ENCODE measurements at regions not wholly inside any gene's neighbourhood (a gene's known extent, or its start where the extent isn't known, plus 50 kb on each side); places are given as distances from the start of the nearest gene placed in this dataset.
"Not testable (repeated sequence)": the region's sequence is repeated elsewhere in the genome, so short reads cannot be mapped to it uniquely, and the experiment has no call there.

DNA sequence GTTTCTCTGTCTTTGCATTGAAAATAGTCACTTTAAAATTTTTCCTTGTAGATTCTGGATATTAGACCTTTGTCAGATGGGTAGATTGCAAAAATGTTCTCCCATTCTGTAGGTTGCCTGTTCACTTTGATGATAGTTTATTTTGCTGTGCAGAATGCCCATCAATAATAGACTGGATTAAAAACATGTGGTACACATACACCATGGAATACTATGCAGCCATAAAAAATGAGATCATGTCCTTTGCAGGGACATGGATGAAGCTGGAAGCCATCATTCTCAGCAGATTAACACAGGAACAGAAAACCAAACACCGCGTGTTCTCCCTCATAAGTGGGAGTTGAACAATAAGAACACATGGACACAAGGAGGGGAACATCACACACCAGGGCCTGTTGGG lies 670.2 kb upstream of the SOX9 start:
- H3K27ac ChIP-seq (ENCODE audit: low read depth); H3K36me3 ChIP-seq (ENCODE audit: insufficient read depth); H3K4me1 ChIP-seq (ENCODE audit: insufficient read depth); DNase-seq (ENCODE audit: extremely low spot score); H3K4me3 ChIP-seq (ENCODE audit: low read depth, low read length): not testable (repeated sequence)
- 63% methylated on average over 2 of the region's 2 CpGs for WGBS

DNA sequence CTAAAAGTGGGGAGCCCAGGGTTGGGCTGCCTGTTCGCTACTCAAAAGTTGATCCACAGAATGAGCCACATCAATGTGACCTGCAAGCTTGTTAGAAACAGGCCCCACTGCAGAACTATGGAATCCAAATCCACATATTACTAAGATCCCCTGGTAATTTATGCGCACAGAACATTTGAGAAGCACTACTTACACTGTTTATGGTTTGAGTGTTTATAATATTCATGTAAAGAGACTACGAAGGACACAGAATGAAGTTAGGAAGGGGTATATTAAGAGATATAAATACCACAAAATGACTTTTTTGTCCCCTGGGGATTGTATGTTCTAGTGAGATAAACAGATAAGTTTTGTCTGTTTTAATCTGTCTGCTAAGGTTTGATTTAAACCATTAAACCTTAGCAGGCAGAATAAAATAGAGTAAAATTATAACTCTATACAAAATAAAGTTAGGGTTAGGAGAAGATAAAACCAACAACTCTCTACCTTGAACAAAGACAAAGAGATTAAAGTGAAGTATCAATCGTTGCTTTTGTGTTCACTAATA lies 666.9 kb upstream of the SOX9 start:
- DNase-seq (ENCODE audit: extremely low spot score) = no peak
- no peak overlapping the region for H3K4me3 ChIP-seq (ENCODE audit: low read depth, low read length)
- 76% methylated on average over 4 of the region's 4 CpGs for WGBS
- H3K36me3 ChIP-seq (ENCODE audit: insufficient read depth) = no peaks in the 10 kb centered on the region
- no peak overlapping the region for H3K27ac ChIP-seq (ENCODE audit: low read depth)
- no peaks in the 10 kb centered on the region for H3K4me1 ChIP-seq (ENCODE audit: insufficient read depth)

- DNase-seq (ENCODE audit: extremely low spot score) = no peak
- WGBS = 48% methylated on average over 2 of the region's 2 CpGs
- H3K27ac ChIP-seq (ENCODE audit: low read depth) = no peak overlapping the region
- H3K4me3 ChIP-seq (ENCODE audit: low read depth, low read length) = no peak overlapping the region
- no peaks in the 10 kb centered on the region for H3K36me3 ChIP-seq (ENCODE audit: insufficient read depth)
- no peaks in the 10 kb centered on the region for H3K4me1 ChIP-seq (ENCODE audit: insufficient read depth)
These were observed 665.6 kb upstream of the SOX9 start for GRCh38 chr17:71455219-71455618.

DNA sequence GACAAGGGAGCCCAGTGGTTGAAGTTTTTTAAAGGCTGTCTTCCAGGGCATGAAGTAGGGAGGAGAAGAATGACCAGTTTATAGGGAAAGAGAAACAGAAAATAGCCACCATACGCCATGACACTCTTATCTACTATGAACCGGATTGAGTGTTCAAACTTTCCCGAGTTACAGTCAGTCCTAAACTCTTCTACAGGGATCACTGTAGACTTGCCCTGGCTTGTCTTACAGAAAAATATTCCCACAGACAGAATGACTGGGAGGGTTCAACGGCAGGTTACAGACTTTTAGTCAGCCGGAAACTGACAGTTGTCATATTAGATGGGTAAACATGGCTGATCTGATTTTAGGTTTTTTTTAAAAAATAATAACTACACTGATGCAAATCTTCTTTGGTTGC lies 662.5 kb upstream of the SOX9 start:
- H3K36me3 ChIP-seq (ENCODE audit: insufficient read depth) = no peaks in the 10 kb centered on the region
- no peak overlapping the region for H3K4me3 ChIP-seq (ENCODE audit: low read depth, low read length)
- 86% methylated on average over 5 of the region's 5 CpGs for WGBS

DNA sequence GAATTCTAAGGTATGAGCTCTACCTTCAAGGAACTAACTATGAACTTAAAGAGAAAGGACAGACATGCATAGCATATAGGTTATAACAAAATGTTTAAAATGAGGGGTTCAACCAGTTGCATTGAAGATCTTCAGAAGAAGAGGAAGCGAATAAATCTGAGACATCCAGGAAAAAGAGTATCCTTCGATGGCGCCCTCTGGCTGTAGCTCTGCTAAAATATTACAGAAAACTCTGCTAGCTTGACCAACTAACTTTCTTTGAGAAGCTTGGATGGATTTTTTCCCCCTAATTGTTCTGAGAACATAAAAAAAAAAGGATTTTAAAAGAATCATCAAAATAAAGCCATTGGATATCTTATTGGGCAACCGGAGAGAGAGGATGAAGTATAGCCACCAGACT lies 659.9 kb upstream of the SOX9 start:
- 82% methylated on average over 4 of the region's 4 CpGs for WGBS

More for the DNA sequence above, 662.5 kb upstream of the SOX9 start:
- Histone ChIP-seq H3K4me1 (ENCODE audit: insufficient read depth) (no peaks in the 10 kb centered on the region), H3K27ac (ENCODE audit: low read depth) (no peak overlapping the region)
- DNase-seq (ENCODE audit: extremely low spot score) = no peak

DNA sequence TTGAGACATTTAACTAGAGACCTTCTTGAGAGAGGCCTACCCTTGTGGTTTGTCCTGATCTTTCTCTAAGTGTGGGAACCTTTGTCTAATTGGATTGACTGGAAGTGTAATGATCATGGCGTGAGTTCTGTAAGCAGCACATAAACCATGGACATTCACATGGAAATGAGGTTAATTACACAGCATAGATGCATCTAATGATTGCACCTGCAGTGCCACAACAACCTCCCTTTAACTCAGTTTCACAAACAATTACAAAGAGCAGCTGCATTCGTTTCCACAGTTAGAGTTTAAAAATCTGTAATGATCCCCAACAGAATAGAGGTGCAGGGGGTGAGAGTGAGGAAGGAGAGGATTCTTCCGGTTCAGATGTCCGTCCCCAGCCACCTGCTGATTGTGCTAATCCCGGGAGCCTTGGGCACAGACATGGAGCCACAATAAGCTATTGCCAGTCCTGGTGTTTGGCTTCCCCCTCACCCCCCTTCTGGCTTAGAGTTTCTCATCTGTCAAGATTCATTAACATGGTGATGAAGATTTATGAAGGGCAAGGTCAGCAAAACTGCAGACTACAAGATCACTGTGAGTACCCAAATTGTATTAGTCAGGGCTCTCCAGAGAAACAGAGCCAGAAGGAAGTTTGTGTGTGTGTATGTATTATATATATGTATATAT lies 659.2 kb upstream of the SOX9 start:
- no peaks in the 10 kb centered on the region for H3K4me1 ChIP-seq (ENCODE audit: insufficient read depth)
- DNase-seq (ENCODE audit: extremely low spot score) = no peak
- WGBS = 80% methylated on average over 5 of the region's 5 CpGs
- no peak overlapping the region for H3K4me3 ChIP-seq (ENCODE audit: low read depth, low read length)
- no peaks in the 10 kb centered on the region for H3K36me3 ChIP-seq (ENCODE audit: insufficient read depth)
- H3K27ac ChIP-seq (ENCODE audit: low read depth) = no peak overlapping the region

More for the DNA sequence above, 659.9 kb upstream of the SOX9 start:
- H3K4me1 ChIP-seq (ENCODE audit: insufficient read depth) = no peaks in the 10 kb centered on the region
- H3K4me3 ChIP-seq (ENCODE audit: low read depth, low read length) = no peak overlapping the region
- H3K27ac ChIP-seq (ENCODE audit: low read depth) = no peak overlapping the region
- no peak for DNase-seq (ENCODE audit: extremely low spot score)
- H3K36me3 ChIP-seq (ENCODE audit: insufficient read depth) = no peaks in the 10 kb centered on the region

DNA sequence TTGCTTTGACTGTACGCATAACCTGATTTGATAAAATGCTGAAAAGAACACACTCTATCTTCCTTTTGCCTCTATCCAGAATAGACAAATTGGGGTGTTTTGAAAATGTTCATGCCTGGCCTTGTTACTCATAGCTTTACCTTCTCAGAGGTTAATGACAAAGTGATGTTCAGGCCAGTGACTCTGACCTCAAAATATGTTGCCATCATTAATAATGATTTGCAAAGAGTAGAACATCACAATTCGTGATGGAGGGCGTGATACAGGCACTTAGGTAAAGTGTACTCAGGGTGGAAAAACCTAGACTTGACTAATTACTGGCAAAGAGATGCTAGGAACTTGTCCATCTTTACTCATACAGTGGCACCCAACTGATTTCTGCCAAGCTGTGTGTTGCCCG lies 656.6 kb upstream of the SOX9 start:
- DNase-seq (ENCODE audit: extremely low spot score) = no peak
- 88% methylated on average over 4 of the region's 4 CpGs for WGBS
- Histone ChIP-seq H3K27ac (ENCODE audit: low read depth) (no peak overlapping the region), H3K36me3 (ENCODE audit: insufficient read depth) (no peaks in the 10 kb centered on the region), H3K4me1 (ENCODE audit: insufficient read depth) (no peaks in the 10 kb centered on the region), H3K4me3 (ENCODE audit: low read depth, low read length) (no peak overlapping the region)

DNA sequence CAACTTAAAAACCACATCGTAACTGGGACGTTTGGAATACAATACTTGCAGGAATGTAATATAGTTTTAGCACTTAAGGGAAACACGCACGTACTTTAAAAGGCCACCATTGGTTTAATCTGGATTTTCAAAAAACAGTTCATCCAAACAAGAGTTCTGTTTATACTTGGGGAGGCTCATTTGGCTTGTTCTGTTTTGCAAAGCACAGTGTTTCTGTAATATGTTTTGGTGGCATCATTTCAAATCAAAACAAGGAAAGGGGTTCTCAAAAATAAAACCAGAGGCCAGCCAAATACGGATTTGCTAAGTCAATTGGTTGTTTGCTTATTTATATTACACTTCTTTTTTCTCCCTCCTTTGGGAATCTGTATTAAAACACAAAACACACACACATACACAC lies 656.1 kb upstream of the SOX9 start:
- DNase-seq (ENCODE audit: extremely low spot score) = no peak
- H3K4me3 ChIP-seq (ENCODE audit: low read depth, low read length) = no peak overlapping the region
- no peaks in the 10 kb centered on the region for H3K36me3 ChIP-seq (ENCODE audit: insufficient read depth)
- no peaks in the 10 kb centered on the region for H3K4me1 ChIP-seq (ENCODE audit: insufficient read depth)
- H3K27ac ChIP-seq (ENCODE audit: low read depth) = no peak overlapping the region
- WGBS = 69% methylated on average over 5 of the region's 5 CpGs

GRCh38 chr17:71467719-71468118 lies 653.1 kb upstream of the SOX9 start:
- Histone ChIP-seq H3K4me3 (ENCODE audit: low read depth, low read length) (no peak overlapping the region), H3K4me1 (ENCODE audit: insufficient read depth) (no peaks in the 10 kb centered on the region), H3K27ac (ENCODE audit: low read depth) (no peak overlapping the region), H3K36me3 (ENCODE audit: insufficient read depth) (no peaks in the 10 kb centered on the region)
- no peak for DNase-seq (ENCODE audit: extremely low spot score)
- 92% methylated on average over 2 of the region's 2 CpGs for whole genome bisulfite sequencing

DNA sequence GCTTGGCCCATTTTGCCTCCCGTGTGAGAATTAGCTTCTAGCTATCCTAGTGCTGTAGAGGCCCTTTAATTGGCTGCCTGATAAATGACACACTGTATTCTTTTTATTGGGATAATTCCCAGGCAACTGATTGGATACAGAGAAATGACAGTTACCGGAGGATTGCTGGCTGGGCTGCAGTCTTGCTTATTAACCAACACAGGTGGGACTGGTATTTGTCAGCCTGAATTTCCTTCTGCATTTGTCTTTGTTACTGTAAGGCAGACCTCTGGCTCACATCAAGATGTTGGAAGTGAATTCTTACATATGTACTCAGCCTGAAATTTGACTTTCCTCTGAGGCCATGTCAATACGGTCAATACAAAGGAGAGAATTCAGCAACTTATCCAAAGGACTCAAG lies 650.8 kb upstream of the SOX9 start:
- no peak for DNase-seq (ENCODE audit: extremely low spot score)
- Histone ChIP-seq H3K4me3 (ENCODE audit: low read depth, low read length) (no peak overlapping the region), H3K4me1 (ENCODE audit: insufficient read depth) (no peaks in the 10 kb centered on the region), H3K27ac (ENCODE audit: low read depth) (no peak overlapping the region), H3K36me3 (ENCODE audit: insufficient read depth) (no peaks in the 10 kb centered on the region)
- WGBS = 78% methylated on average over 3 of the region's 3 CpGs

DNA sequence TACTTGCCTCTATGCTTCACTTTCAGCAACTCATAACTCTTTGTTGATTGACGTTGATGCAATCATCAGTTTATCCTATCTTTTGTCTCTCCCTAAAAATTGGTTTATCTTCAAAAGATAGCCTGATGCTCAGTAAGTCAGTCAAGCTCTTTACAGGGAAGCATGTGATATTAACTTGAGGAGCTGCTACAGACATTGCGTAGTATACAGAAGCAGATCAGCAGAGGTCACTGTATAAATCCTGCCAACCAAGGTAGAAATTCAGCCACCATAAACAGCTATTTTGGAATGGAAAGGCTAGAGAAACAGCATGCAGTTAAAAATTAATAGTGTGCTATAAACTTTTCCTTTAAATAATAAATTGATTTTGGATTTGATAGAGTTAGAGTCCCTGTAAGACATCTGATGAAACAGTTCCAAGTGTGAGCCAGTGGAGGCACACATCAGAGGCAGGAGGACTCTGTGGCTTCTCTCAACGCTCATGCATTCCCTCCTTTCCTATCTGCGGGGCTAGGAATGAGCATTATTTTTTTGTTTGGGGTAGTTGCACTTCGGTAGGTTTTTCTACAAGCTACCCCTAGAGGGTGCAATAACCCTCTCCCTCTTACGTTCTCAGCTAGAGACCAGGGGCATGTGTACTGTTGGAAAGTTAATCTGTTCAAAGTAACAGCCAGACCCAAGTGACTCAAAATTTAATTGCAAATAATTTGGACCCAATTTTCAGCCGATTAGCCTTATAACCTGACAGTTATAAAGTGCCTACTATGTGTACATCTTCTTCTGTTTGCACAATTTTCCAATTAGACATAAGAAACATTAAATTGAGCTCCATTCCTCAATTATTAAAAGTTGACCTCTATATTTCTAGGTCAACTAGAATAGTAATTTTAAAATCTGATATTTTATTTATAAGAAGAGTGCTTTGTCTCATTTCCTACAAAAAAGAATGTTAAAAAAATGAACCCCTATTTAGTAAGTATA lies 647.7 kb upstream of the SOX9 start:
- Histone ChIP-seq H3K36me3 (ENCODE audit: insufficient read depth) (no peaks in the 10 kb centered on the region), H3K27ac (ENCODE audit: low read depth) (no peak overlapping the region), H3K4me3 (ENCODE audit: low read depth, low read length) (no peak overlapping the region), H3K4me1 (ENCODE audit: insufficient read depth) (no peaks in the 10 kb centered on the region)
- DNase-seq (ENCODE audit: extremely low spot score) = no peak
- WGBS = 28% methylated on average over 7 of the region's 7 CpGs

- Histone ChIP-seq H3K4me1 (ENCODE audit: insufficient read depth) (no peaks in the 10 kb centered on the region), H3K4me3 (ENCODE audit: low read depth, low read length) (no peak overlapping the region), H3K27ac (ENCODE audit: low read depth) (no peak overlapping the region), H3K36me3 (ENCODE audit: insufficient read depth) (no peaks in the 10 kb centered on the region)
- 37% methylated on average over 2 of the region's 2 CpGs for WGBS
- no peak for DNase-seq (ENCODE audit: extremely low spot score)
These were observed 643.5 kb upstream of the SOX9 start for GRCh38 chr17:71477356-71477755.

- Histone ChIP-seq H3K36me3 (ENCODE audit: insufficient read depth) (no peaks in the 10 kb centered on the region), H3K4me1 (ENCODE audit: insufficient read depth) (no peaks in the 10 kb centered on the region), H3K27ac (ENCODE audit: low read depth) (no peak overlapping the region), H3K4me3 (ENCODE audit: low read depth, low read length) (no peak overlapping the region)
- WGBS = 65% methylated on average over 3 of the region's 3 CpGs
- no peak for DNase-seq (ENCODE audit: extremely low spot score)
These were observed 640.7 kb upstream of the SOX9 start for GRCh38 chr17:71480099-71480498.

GRCh38 chr17:71482625-71483024 lies 638.2 kb upstream of the SOX9 start:
- no peak for DNase-seq (ENCODE audit: extremely low spot score)
- Histone ChIP-seq H3K36me3 (ENCODE audit: insufficient read depth) (no peaks in the 10 kb centered on the region), H3K27ac (ENCODE audit: low read depth) (no peak overlapping the region), H3K4me1 (ENCODE audit: insufficient read depth) (no peaks in the 10 kb centered on the region), H3K4me3 (ENCODE audit: low read depth, low read length) (no peak overlapping the region)
- 21% methylated on average over 1 of the region's 1 CpG for WGBS

All from urinary bladder (tissue), 3 donors.